Activated CD8-positive, alpha-beta T cell treated with anti-CD3 and anti-CD28 coated beads for 36 hours (primary cell): ENCODE measurements at regions not wholly inside any gene's neighbourhood (a gene's known extent, or its start where the extent isn't known, plus 50 kb on each side); places are given as distances from the start of the nearest gene placed in this dataset.

Experiments used
- ATAC-seq: fragments of 200-7000 bp; cut with Tn5 transposase; one replicate; pipeline ENCODE4 v1.10.0; 2021; ENCODE audit warnings: mild to moderate bottlenecking, moderate library complexity
- CTCF ChIA-PET: fragments of 350-600 bp; sonication (Branson Sonifier 250); formaldehyde crosslinking; loops from one replicate; lab custom pipeline; 2021; ENCODE audit warnings: antibody characterized with exemption; lab: Charles Lee
- POLR2A ChIA-PET: fragments of 350-600 bp; sonication (Branson Sonifier 250); formaldehyde crosslinking; loops from one replicate; lab custom pipeline; 2021; ENCODE audit warnings: antibody characterized with exemption; lab: Charles Lee
- DNase-seq: peaks from one replicate; pipeline ENCODE4 v3.0.0-alpha.2; 2020
- H3K27ac Mint-ChIP-seq: one replicate; pipeline ENCODE4 v1.8.0; 2021; ENCODE audit warnings: mild to moderate bottlenecking, mixed read lengths
- H3K27me3 Mint-ChIP-seq: one replicate; pipeline ENCODE4 v1.8.0; 2021; ENCODE audit warnings: mixed read lengths
- H3K36me3 Mint-ChIP-seq: one replicate; pipeline ENCODE4 v1.8.0; 2021; ENCODE audit warnings: low read depth, mixed read lengths
- H3K4me1 Mint-ChIP-seq: one replicate; pipeline ENCODE4 v1.8.0; 2021; ENCODE audit warnings: low read depth, mixed read lengths
- H3K4me3 Mint-ChIP-seq: one replicate; pipeline ENCODE4 v1.8.0; 2021; ENCODE audit warnings: mild to moderate bottlenecking, moderate library complexity, mixed read lengths
- H3K9me3 Mint-ChIP-seq: one replicate; pipeline ENCODE4 v1.8.0; 2021; ENCODE audit warnings: mixed read lengths
- CTCF ChIP-seq: fragments of 200-600 bp; IDR thresholded peaks from one replicate; pipeline ENCODE4 v1.8.0; 2022; ENCODE audit warnings: antibody characterized with exemption, mild to moderate bottlenecking
- intact Hi-C: fragments of 100-400 bp; cut with micrococcal nuclease; formaldehyde crosslinking; loops from one replicate; pipeline ENCODE4 v1.10.0; 2022

GRCh38 chr10:121179006-121179405 lies 327.8 kb downstream of the WDR11 start:
- ChIA-PET CTCF (no interaction called here), POLR2A (no interaction called here)
- H3K9me3 Mint-ChIP-seq = no peaks in the 10 kb centered on the region
- no peaks in the 10 kb centered on the region for H3K36me3 Mint-ChIP-seq
- ATAC-seq (no peak), DNase-seq (no peak)
- H3K4me3 Mint-ChIP-seq = no peak overlapping the region
- no peak overlapping the region for H3K27ac Mint-ChIP-seq
- no peaks in the 10 kb centered on the region for H3K27me3 Mint-ChIP-seq
- no peaks in the 10 kb centered on the region for H3K4me1 Mint-ChIP-seq
- intact Hi-C loops = no loop called here
- no peak for TF ChIP-seq CTCF

- TF ChIP-seq CTCF = no peak
- Mint-ChIP-seq H3K4me3 (no peak overlapping the region), H3K27ac (no peak overlapping the region), H3K4me1 (no peaks in the 10 kb centered on the region), H3K9me3 (no peaks in the 10 kb centered on the region), H3K36me3 (no peaks in the 10 kb centered on the region), H3K27me3 (no peaks in the 10 kb centered on the region)
- POLR2A ChIA-PET = no interaction called here
- intact Hi-C loops = no loop called here
- no peak for ATAC-seq
- CTCF ChIA-PET = no interaction called here
- DNase-seq = no peak
Measured at GRCh38 chr10:121182219-121182618, 331.1 kb downstream of the WDR11 start.

- no peaks in the 10 kb centered on the region for H3K27me3 Mint-ChIP-seq
- no peak overlapping the region for H3K4me3 Mint-ChIP-seq
- H3K4me1 Mint-ChIP-seq = no peaks in the 10 kb centered on the region
- TF ChIP-seq CTCF = no peak
- ChIA-PET POLR2A (no interaction called here), CTCF (no interaction called here)
- DNase-seq (no peak), ATAC-seq (no peak)
- H3K9me3 Mint-ChIP-seq = no peaks in the 10 kb centered on the region
- no peaks in the 10 kb centered on the region for H3K36me3 Mint-ChIP-seq
- intact Hi-C loops = no loop called here
- no peak overlapping the region for H3K27ac Mint-ChIP-seq
Measured at GRCh38 chr10:121183236-121183635, 332.1 kb downstream of the WDR11 start.

- ChIA-PET POLR2A (no interaction called here), CTCF (no interaction called here)
- Mint-ChIP-seq H3K4me3 (no peak overlapping the region), H3K27me3 (no peaks in the 10 kb centered on the region), H3K4me1 (no peaks in the 10 kb centered on the region), H3K9me3 (no peaks in the 10 kb centered on the region), H3K36me3 (no peaks in the 10 kb centered on the region), H3K27ac (no peak overlapping the region)
- intact Hi-C loops = no loop called here
- TF ChIP-seq CTCF = no peak
- ATAC-seq = no peak
- no peak for DNase-seq
Measured at GRCh38 chr10:121183707-121184106, 332.5 kb downstream of the WDR11 start.

GRCh38 chr10:121185816-121186455 lies 334.8 kb downstream of the WDR11 start:
- Mint-ChIP-seq H3K4me3 (no peak overlapping the region), H3K27ac (no peak overlapping the region), H3K27me3 (no peaks in the 10 kb centered on the region), H3K9me3 (no peaks in the 10 kb centered on the region), H3K4me1 (no peaks in the 10 kb centered on the region), H3K36me3 (no peaks in the 10 kb centered on the region)
- CTCF ChIA-PET = no interaction called here
- no peak for TF ChIP-seq CTCF
- ATAC-seq (no peak), DNase-seq (no peak)
- intact Hi-C loops = no loop called here
- POLR2A ChIA-PET = no interaction called here
